ENCODE measurements at regions not wholly inside any gene's neighbourhood (a gene's known extent, or its start where the extent isn't known, plus 50 kb on each side); places are given as distances from the start of the nearest gene placed in this dataset.
"Not testable (repeated sequence)": the region's sequence is repeated elsewhere in the genome, so short reads cannot be mapped to it uniquely, and the experiment has no call there.

DNA sequence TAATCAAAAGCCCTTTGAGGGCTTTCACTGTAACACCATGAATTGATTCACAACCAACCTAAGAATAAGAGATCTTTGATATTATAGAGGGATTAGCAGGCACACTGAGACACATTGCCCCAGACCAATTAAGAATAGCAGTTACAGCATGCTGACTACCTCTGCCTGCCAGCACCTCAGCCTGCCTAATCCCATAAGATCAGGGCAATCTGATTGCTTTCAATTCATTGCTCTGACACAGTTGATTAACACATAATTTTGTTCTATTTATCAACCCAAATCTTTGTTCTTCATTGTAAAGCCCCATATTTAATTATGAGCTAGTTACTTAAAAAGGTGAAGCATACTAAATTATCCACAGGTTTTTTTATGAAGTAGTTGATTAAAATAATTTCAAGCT, 548.8 kb upstream of the ZP4 start:
- no peak for DNase-seq (ENCODE audit: low read depth)
- H3K4me3 ChIP-seq (replicated peaks; ENCODE audit: low read depth, low read length): no peak overlapping the region
- TF ChIP-seq CTCF (IDR thresholded peaks at IDR 0.05; ENCODE audit: low read length, missing control alignments): no peak

- no peak for TF ChIP-seq CTCF (IDR thresholded peaks at IDR 0.05; ENCODE audit: low read length, missing control alignments)
- no peak for DNase-seq (ENCODE audit: low read depth)
- no peak overlapping the region for H3K4me3 ChIP-seq (replicated peaks; ENCODE audit: low read depth, low read length)
Measured at GRCh38 chr1:238438311-238439270, 547.9 kb upstream of the ZP4 start.

DNA sequence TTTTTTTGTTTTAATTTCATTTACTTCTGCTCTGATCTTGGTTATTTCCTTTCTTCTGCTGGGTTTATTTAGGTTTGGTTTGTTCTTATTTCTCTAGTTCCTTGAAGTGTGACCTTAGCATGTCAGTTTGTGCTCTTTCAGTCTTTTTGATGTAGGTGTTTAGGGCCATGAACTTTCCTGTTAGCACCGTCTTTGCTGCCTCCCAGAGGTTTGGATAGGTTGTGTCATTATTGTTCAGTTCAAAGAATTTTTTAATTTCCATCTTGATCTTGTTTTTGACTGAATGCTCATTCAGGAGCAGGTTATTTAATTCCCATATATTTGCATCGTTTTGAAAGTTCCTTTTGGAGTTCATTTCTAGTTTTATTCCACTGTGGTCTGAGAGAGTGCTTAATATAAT, 539.0 kb upstream of the ZP4 start:
- not testable (repeated sequence) for DNase-seq (ENCODE audit: low read depth); H3K4me3 ChIP-seq (replicated peaks; ENCODE audit: low read depth, low read length)

DNA sequence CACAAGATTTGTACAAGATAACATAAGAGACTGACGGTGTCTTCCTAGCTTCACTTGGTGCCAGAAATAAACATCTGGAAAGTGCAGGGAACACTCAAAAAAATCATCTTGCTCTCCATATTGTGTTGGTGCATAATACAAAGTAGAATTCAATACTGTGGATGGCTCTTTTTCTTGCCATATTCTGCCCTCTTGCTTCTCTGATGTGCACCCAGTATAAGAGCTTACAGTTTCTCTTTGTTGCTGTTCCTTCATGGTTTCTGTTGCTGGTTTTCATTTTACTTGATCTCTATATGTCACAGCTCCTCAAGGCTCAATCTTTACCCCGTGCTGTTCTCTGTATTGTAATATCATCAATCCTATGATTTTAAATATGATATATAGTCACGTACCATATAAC, 528.5 kb upstream of the ZP4 start:
- no peak for TF ChIP-seq CTCF (IDR thresholded peaks at IDR 0.05; ENCODE audit: low read length, missing control alignments)
- no peak overlapping the region for H3K4me3 ChIP-seq (replicated peaks; ENCODE audit: low read depth, low read length)
- no peak for DNase-seq (ENCODE audit: low read depth)

DNA sequence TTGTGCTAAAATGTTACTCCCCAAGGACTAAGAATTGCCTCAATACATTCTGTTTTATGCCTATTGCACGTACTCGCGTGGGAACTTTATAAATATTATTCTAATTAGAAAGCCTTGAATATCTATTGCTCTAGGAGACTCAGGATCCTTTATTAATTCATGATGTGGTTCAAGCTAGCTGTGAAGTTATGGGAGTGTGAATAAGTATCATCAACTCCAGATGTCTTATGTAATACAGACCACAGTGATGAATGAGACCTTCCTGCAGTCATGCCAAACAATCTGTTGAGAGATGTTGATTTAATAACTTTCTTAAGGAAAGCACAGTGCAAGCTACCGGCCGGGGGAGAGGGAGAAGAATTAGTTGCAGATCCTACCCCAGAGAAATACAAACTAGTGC, 519.2 kb upstream of the ZP4 start:
- H3K4me3 ChIP-seq (replicated peaks; ENCODE audit: low read depth, low read length): no peak overlapping the region
- no peak for TF ChIP-seq CTCF (IDR thresholded peaks at IDR 0.05; ENCODE audit: low read length, missing control alignments)
- DNase-seq (ENCODE audit: low read depth): peak; percentile 39

DNA sequence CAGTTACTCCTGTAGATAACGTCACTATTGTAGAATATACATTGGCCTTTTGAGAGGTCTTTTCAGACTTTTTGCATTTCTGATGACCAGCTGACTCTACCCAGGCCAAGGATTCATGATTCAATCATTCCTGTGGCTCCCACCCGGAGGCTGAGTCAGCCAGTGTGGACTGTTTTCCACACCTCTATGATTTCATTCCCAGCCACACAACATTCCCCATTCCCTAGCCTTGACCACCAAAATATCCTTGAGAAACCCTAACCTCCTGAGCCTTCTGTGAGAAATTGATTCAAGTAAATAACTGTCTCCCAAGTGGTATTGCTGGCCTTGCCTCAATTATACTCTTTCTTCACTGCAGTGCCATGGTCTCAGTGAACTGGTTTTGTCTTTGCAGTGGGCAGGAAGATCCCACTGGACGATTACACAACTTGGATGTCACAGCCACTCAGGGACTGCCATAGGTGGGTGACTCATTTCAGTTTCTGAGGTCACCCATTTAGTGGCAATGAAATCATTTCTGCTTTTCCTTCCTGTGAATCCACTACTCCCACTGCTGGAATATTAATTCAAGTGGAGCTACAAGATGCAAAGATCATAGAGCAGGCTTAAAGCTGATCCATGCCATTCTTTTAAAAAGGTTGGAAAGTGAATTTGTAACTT, 518.6 kb upstream of the ZP4 start:
- peak; percentile 69 for DNase-seq (ENCODE audit: low read depth)

More for the DNA sequence above, 518.6 kb upstream of the ZP4 start:
- no peak overlapping the region for H3K4me3 ChIP-seq (replicated peaks; ENCODE audit: low read depth, low read length)
- no peak for TF ChIP-seq CTCF (IDR thresholded peaks at IDR 0.05; ENCODE audit: low read length, missing control alignments)

Data from fibroblast of pulmonary artery (primary cell).